NCI-H345 treated with DMSO at 0.1 percent for 48 hours (cell line): ENCODE measurements at regions not wholly inside any gene's neighbourhood (a gene's known extent, or its start where the extent isn't known, plus 50 kb on each side); places are given as distances from the start of the nearest gene placed in this dataset.
"Not testable (repeated sequence)": the region's sequence is repeated elsewhere in the genome, so short reads cannot be mapped to it uniquely, and the experiment has no call there.

Experiments used
- DNase-seq: peaks from one replicate; lab custom pipeline; 2025; ENCODE audit not compliant: unreplicated experiment; lab: John Stamatoyannopoulos, UW

DNA sequence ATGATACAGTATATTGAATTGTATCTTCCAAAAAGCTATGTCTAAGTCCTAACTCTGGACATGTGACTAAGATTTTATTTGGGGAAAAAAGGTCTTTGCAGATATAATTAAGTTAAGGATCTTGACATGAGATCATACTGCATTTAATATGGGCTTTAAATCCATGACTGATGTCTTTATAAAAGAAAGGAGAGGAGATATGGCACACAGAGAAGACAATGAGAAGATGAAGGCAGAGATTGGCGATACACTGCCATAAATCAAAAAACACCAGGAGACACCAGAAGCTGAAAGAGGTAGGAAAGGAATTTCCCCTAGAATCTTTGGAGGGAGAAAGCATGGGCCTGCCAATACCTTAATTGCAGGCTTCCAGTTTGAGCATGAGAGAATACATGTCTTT lies 1450.2 kb downstream of the HACE1 start:
- DNase-seq = no peak

- no peak for DNase-seq
Observed at GRCh38 chr6:103405321-103405720, 1454.4 kb downstream of the HACE1 start.

- no peak for DNase-seq
Observed at GRCh38 chr6:103404799-103405198, 1454.9 kb downstream of the HACE1 start.

GRCh38 chr6:103396768-103397167 lies 1463.0 kb downstream of the HACE1 start:
- DNase-seq = no peak

DNA sequence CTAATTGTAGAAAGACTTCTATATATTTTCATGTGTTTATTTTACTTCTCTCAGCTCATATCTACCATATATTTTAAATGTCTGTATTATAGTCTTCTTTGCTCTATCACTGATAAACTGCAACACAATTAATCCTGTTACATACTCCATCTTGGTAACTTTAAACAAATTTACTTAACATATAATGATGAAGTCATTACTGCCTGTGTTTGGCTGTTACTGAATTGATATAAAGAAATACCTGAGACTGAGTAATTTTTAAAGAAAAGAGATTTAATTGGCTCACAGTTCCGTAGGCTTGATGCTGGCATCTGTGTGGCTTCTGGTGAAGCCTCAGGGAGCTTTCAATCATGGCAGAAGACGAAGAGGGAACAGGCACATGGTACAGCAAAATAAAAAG lies 1480.4 kb downstream of the HACE1 start:
- no peak for DNase-seq

- DNase-seq = no peak
Observed at GRCh38 chr6:103367212-103367611, 1492.5 kb downstream of the HACE1 start.

DNA sequence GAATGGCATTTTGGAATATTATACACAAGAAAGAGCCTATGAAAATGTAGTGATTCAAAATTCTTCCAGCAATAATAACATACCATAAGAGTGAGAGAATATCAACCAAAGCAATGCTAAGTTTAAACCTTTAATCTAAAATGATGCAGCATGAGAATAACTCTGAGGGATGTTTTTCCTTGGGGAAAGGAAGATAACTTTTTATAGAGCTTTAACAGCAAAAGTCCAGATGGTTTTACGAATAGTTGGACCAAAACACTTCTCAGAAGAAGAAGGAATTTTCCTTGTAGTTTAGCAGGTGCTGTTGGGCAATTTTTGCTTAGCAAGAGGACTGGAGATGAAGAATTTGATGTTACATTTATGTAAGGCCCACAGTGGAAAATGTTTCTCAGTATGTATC lies 1503.2 kb downstream of the HACE1 start:
- no peak for DNase-seq

DNA sequence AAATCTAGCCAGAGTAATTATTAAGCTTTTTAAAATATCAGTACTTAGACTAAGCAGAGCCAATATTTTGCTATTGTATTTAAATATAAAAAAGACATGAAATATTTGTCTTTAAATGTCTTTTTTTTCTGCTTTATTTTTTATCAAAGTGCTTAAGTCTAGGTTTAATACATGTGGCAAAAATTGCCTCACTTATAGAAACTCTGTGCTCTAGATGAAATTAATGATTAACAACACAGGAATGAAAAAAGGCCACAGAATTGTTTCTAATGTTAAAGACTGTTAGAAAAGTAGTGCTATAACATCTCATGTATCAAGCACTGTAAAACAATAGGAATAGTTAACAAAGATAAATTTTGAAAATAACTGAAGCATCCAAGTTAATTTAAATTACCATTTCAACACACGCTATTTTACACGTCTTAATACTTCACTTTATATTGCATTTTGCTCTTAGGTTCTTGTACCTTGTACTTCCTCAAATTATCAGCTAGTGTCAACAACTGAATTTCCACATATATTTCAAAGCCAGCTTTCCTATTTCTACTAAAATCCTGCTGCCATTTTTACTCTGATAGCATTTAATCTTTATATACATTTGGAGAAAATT lies 1515.1 kb downstream of the HACE1 start:
- DNase-seq = no peak

- no peak for DNase-seq
Observed at GRCh38 chr6:103335412-103335811, 1524.3 kb downstream of the HACE1 start.

DNA sequence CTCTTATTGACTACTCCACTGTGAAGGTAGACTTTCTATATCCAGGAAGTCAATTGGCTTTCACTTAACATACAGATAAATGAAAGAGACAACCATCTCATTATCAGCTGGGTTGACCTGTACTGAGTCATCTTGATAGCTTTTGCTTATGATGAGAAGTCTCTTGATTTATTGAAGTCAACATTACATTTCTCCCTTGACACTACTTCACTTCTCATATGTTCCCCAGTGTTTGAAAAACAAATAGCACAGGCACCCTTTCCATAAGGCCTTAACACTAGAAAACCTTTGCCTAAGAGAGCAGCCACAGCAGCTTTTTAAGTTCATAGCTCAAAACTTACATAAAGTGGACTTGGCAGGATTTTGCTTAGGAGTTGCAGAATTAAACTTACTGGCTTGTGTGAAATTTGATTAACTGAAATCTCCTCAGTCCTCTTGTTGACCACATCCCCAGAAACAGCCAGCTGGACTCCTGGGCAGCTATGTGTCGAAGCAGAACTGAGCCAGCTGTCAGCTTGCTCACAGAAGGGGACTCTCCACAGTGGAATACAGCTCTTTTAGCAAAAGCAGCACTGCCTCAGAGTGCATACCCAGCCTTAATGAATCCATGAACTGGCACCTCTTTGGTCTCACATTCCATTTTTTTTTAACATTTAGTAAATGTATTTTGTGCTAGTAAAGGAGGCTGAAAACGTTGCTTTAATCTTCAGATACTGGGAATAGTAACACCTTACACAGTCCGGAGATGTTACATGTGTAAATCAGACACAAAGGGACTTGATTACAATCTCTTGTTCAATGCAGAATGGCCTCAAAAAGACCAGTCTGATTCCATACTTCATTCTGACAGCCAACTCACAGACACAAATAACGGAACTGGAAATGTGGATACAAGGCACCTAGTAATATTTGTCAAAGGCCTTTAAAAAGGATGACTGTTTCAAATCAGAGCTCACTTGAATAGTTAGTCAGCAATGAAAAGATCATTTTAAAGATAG lies 1532.7 kb downstream of the HACE1 start:
- no peak for DNase-seq

- no peak for DNase-seq
Observed at GRCh38 chr6:103313432-103313831, 1546.3 kb downstream of the HACE1 start.

DNA sequence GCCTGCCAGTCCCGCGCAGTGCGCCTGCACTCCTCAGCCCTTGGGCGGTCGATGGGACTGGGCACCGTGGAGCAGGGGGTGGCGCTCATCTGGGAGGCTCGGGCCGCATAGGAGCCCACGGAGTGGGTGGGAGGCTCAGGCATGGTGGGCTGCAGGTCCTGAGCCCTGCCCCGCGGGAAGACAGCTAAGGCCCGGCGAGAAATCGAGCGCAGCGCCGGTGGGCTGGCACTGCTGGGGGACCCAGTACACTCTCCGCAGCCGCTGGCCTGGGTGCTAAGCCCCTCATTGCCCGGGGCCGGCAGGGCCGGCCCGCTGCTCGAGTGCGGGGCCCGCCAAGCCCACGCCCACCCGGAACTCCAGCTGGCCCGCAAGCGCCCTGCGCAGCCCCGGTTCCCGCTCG lies 1565.3 kb downstream of the HACE1 start:
- not testable (repeated sequence) for DNase-seq

- DNase-seq = no peak
Observed at GRCh38 chr6:103284835-103285234, 1574.9 kb downstream of the HACE1 start.

DNA sequence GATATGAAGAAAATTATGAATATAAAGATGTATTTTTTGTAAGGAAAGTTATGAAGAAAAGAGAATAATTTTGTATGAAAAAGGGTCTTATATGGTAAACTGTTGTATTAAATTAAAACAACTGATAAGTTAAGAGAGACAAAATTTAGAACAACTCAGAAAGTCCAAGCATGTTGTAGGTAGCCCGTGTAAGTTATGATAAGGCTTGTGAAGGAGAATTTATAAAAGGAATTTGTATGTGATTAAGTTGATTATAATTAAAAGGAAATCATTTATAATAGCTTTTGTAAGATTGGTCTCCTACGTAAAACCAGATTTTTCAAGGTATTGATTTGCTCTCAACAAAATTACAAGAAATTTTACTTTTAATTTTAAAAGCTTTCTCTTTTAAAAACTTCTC lies 1579.3 kb downstream of the HACE1 start:
- DNase-seq = no peak

DNA sequence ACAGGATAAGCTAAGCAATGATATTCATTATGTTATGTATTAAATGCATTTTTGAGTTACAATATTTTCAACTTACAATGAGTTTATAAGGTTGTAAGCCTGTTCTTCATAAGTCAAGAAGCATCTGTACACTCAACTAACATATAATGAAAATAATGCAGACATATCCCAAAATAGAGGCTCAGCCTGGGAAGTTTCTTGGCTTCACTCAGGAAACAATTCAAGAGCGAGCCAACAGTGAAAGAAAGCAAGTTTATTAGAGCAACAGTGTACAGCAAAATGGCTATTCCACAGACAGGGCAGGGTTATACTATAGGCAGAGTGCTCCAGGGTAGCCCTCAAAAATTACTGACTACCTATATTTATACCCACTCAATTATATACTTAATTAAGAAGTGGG lies 1581.8 kb downstream of the HACE1 start:
- no peak for DNase-seq

DNA sequence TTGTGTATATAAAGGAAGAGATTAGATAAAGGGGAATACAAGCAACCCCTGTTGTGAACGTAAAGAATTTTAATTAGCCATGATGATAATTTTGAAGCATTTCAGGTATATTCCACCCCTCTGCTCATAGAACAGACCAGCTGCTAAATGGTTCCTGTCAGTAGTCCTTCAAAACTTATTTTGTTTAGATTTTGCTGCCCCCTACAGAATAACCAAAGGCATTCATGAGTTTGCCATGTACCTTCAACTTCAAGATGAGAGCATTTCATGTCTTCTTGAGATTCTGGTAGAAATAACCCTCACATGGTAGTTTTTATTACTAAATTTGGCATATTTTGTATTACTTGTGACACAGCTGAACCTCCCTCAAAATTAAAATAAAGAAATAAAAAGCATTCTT lies 1586.7 kb downstream of the HACE1 start:
- DNase-seq = peak; percentile 22

DNA sequence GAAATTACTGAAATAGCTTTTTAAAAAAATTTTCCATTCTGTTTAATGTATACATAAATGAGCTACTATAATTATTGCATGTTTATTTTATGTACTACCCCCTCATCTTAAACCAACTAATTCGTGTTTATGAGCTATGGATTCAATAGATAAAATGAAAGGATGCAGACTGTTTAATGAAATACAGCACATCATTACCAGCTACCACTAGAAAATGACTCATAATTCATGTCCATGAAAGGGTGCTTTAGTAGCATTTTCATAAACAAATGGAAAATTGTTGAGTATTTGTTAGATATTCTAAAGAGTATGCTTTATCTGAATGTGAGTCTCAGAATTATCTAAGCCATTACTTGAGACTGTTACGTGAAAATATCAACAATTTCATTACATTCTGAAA lies 1590.1 kb downstream of the HACE1 start:
- DNase-seq = no peak

DNA sequence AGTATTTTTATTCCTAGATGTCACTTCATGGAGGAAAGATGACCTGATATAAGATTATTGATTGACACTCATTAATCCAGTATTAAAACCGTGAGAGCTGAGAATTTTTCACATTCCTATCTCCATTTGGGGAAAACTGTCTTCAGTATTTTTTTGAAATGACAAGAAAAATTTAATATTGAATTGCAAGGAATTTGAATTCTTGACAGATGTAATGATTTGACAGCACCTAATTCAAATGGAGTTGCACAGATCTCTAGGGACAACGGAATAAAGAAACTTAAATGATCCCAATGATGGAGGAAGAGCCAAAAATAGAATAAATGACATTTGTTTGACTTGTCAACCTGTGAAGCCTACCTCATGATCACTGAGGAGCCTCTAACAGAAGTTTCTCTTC lies 1591.4 kb downstream of the HACE1 start:
- no peak for DNase-seq

DNA sequence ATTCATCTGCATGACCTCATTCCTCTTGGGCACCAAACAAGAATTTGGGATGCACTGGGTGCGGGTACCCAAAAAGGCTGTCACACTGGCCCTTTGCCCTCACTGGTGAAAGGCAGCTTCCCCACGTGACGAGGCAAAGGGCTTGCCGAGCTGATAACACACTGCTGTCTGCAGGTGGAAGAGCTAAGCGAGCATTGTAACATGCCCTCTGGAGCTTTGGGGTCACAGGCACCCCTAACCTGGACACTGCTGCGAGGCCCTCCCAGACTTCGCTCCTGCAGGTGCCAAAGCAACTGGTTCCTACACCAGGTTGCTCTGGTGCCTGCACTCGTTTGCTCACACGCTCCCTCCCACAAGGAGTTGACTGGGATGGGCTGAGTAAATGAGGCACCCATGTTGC lies 1595.7 kb downstream of the HACE1 start:
- DNase-seq = no peak

DNA sequence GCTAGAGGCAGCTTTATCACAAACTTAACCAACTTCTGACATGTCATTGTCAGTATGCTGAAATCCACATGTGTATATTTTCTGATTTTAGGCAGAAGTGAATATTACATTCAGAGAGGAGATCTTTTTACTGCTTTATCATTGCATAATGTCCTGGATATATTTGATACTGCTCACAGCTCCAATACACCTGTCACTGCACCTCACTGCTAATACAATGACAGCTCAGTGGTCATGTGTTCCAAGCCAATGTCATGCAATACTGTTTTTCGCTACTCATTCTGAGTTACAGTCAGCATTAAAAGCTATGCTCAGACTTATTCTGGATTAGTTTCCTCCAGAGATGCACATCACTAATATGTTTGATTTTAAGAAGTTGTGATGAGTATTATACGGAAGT lies 1604.6 kb downstream of the HACE1 start:
- no peak for DNase-seq

GRCh38 chr6:103236923-103237322 lies 1622.8 kb downstream of the HACE1 start:
- DNase-seq = no peak

GRCh38 chr6:103231181-103231580 lies 1628.5 kb downstream of the HACE1 start:
- no peak for DNase-seq
